WI38 (cell line): ENCODE measurements at regions not wholly inside any gene's neighbourhood (a gene's known extent, or its start where the extent isn't known, plus 50 kb on each side); places are given as distances from the start of the nearest gene placed in this dataset.

Source experiments
- H3K4me3 ChIP-seq: 2 replicates; pipeline ENCODE4 v1.5.1; 2011; ENCODE audit warnings: low read depth, mild to moderate bottlenecking, control low read depth, low read length
- CTCF ChIP-seq: IDR thresholded peaks from 2 replicates; pipeline ENCODE4 v1.5.1; 2012; ENCODE audit warnings: low read depth, mild to moderate bottlenecking, control low read depth, low read length

GRCh38 chr11:45386972-45387371 lies 100.8 kb upstream of the SYT13 start:
- H3K4me3 ChIP-seq, result no peak overlapping the region
- TF ChIP-seq CTCF, result no peak

- H3K4me3 ChIP-seq, result no peak overlapping the region
- TF ChIP-seq CTCF, result no peak
These were observed 99.7 kb upstream of the SYT13 start for GRCh38 chr11:45385844-45386243.

- no peak overlapping the region for H3K4me3 ChIP-seq
- TF ChIP-seq CTCF, result no peak
These were observed 99.3 kb upstream of the SYT13 start for GRCh38 chr11:45385423-45385822.

GRCh38 chr11:45384711-45385241 lies 98.6 kb upstream of the SYT13 start:
- H3K4me3 ChIP-seq, result no peak overlapping the region
- no peak for TF ChIP-seq CTCF

- no peak overlapping the region for H3K4me3 ChIP-seq
- TF ChIP-seq CTCF, result no peak
These were observed 97.9 kb upstream of the SYT13 start for GRCh38 chr11:45384016-45384415.

GRCh38 chr11:45383224-45383623 lies 97.1 kb upstream of the SYT13 start:
- TF ChIP-seq CTCF, result no peak
- H3K4me3 ChIP-seq, result no peak overlapping the region

- no peak overlapping the region for H3K4me3 ChIP-seq
- no peak for TF ChIP-seq CTCF
These were observed 96.2 kb upstream of the SYT13 start for GRCh38 chr11:45382133-45382878.
